IPS DF 4.7 (cell line): ENCODE measurements at regions not wholly inside any gene's neighbourhood (a gene's known extent, or its start where the extent isn't known, plus 50 kb on each side); places are given as distances from the start of the nearest gene placed in this dataset.
"Not testable (repeated sequence)": the region's sequence is repeated elsewhere in the genome, so short reads cannot be mapped to it uniquely, and the experiment has no call there.

Experiments used
- DNase-seq: peaks from one replicate; pipeline ENCODE4 v3.0.0-alpha.2; 2013; ENCODE audit warnings: low spot score; ENCODE audit errors: extremely low read depth

DNA sequence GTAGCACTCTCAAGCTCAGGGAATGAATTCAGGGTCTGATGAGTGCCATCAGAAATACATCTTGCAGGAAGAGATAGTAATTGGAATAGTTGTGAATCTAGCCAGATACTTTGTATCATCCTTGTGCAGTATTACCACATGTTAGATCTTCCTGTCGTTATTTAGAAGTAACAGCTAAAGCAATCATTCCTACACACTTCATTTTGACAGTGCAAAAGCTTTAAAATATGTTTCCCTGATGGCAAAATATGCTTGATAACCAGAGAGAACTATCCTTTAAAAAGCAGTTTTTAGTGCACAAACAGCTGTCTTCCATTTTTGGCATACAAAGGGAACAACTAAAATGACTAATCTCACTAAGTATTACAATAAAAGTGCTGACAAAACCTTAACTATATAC, 149.5 kb upstream of the SLC38A2 start:
- no peak for DNase-seq

DNA sequence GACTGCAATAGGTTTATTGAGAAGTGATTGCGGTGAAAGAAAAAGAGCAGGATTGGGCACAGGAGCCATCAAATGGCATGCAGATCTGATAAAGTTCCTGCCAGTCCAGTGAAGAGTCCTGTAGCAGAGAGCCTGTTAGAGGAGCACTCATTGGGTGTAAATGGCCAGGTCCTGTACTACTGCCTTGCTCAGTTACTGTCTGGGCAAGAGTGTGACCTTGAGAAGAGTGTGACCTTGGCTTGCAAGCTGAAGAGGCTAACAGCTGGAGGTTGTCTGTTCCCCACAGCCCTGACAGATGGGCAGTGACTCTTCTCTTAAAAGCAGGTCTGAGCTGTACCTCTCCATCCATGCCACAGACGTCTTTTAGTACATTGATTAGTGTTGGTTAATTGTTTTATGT, 148.6 kb upstream of the SLC38A2 start:
- DNase-seq, result no peak

DNA sequence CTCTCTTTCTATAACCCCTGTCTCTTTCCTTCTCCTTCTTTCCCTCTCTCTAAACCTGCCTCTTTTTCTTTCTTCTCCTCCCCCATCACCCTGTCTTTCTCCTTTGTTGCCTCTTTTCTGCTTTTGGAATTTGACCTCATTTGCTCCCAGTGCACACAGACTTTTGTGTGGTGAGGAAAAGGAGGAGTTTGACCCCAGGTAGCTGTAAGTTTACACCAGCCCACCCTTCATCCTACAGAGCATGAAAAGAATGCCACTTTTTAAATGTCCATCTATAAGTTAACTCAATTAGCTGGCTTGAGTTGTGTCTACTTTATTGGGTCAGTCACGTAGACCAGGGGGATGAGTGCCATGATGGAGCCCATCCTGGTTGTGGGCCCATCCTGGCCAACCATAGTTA, 146.8 kb upstream of the SLC38A2 start:
- DNase-seq, result no peak

- DNase-seq, result no peak
Observed at GRCh38 chr12:46518729-46519128, 146.2 kb upstream of the SLC38A2 start.

DNA sequence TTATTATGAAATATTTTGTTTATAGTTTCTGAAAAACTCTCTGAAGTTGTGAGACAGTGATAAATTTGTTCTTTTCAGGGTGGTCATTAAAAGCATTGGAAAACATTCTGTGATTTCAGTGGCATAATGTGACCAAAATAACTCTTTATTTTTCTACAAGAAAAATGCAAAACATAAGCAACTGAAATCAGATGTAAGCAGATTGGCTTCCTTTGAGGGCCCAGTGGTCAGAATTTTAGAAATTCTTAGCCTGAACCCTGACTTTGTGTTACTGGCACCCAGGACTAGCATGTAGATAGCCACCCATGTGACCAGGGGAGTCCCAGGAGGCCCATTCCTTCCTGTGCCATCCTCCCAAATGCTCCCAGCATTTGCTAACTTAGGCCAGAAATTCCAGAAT, 145.6 kb upstream of the SLC38A2 start:
- no peak for DNase-seq

DNA sequence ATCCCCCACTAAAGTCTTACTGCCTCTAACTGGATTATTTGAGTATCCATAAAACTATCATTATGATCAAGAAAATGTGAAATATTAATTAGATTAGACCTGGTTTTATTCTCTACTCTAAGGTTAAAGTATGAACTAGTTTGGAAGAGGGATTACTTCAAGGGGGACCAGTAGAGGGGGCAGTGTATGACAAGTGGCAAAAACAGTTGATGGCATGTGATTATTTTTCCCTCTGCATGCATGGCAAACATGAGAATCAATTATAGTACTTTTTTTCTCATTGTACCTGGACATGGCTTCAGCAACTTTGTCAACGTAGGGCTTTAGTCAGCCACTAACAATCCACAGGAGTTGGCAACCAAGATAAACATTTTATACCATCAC, 145.0 kb upstream of the SLC38A2 start:
- no peak for DNase-seq

GRCh38 chr12:46516933-46517578, 144.5 kb upstream of the SLC38A2 start:
- no peak for DNase-seq

- no peak for DNase-seq
Observed at GRCh38 chr12:46516238-46516932, 143.8 kb upstream of the SLC38A2 start.

DNA sequence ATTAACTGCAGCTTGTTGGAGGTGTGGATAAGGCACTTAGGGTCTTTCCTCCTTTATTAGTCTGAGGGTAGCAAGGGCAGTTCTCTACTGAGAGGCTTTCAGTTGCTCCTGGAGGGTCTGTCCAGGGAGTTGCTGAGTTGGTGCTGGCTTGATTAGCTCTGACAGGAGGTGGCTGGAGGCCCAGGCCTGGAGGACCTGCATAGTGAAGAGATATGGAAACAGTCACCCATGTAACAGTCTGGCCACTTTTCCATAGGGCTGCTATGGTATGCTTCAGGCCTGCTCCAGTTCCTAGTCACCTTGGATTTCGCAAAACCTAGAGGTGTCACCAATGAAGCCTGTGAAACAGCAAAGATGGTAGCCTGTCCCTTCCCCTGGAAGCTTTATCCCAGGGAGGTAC, 143.3 kb upstream of the SLC38A2 start:
- no peak for DNase-seq

- DNase-seq, result no peak
Observed at GRCh38 chr12:46514886-46515285, 142.3 kb upstream of the SLC38A2 start.

- not testable (repeated sequence) for DNase-seq
Observed at GRCh38 chr12:46510257-46510656, 137.7 kb upstream of the SLC38A2 start.

GRCh38 chr12:46509135-46509534, 136.6 kb upstream of the SLC38A2 start:
- no peak for DNase-seq

GRCh38 chr12:46508651-46509050, 136.1 kb upstream of the SLC38A2 start:
- no peak for DNase-seq

DNA sequence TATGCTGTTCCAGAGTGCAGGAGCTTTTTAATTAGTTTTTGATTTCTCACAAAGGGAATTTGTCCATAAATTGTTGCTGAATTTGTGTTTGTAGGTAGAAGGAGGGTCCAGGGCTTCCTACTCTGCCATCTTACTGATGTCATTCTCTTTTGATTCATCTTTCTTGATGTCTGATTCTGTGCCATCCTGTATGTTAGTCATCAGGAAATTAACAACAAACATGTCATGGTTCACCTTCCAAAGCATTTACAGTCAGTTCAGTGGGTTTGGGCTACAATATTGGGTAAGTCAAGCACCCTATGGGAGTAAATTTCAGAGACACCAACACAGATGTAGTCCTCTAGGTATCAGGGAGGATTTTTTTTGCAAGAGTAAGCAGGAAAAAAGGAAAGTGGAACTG, 135.2 kb upstream of the SLC38A2 start:
- DNase-seq, result no peak

- no peak for DNase-seq
Observed at GRCh38 chr12:46506961-46507360, 134.4 kb upstream of the SLC38A2 start.

DNA sequence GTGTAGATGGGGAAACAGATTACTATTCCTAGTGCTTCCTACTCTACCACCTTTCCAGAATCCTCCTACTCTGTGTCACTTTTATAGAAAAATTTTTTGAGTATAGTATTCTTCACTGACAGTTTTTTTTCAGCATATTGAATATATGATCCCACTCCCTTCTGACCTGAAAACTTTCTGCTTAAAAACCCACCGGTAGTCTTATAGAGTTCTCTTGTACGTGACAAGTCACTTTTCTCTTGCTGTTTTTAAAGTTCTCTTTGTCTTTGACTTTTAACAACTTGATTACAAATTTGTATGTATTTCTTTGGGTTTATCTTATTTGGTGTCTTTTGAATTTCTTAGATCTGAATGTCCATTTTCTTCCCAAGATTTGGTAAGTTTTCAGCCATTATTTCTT, 133.6 kb upstream of the SLC38A2 start:
- DNase-seq, result no peak

GRCh38 chr12:46504494-46504893, 131.9 kb upstream of the SLC38A2 start:
- DNase-seq, result no peak

- no peak for DNase-seq
Observed at GRCh38 chr12:46503637-46504175, 131.1 kb upstream of the SLC38A2 start.

GRCh38 chr12:46500673-46501072, 128.1 kb upstream of the SLC38A2 start:
- DNase-seq, result no peak

DNA sequence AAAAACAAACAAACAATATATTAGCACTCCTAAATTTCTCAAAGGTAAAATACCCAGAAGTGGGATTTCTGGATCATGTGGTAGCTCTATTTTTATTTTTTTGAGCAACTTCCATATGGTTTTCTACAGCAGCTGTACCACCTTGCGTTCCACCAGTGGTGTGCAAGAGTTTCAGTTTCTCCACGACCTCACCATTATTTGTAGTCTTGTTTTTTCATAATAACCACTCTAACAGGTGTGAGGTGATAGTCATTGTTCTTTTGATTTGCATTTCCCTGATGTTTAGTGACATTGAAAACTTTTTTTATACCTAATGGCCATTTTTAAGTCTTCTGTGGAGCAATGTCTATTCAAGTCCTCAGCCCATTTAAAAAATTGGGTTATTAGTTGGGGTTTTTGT, 127.3 kb upstream of the SLC38A2 start:
- no peak for DNase-seq

DNA sequence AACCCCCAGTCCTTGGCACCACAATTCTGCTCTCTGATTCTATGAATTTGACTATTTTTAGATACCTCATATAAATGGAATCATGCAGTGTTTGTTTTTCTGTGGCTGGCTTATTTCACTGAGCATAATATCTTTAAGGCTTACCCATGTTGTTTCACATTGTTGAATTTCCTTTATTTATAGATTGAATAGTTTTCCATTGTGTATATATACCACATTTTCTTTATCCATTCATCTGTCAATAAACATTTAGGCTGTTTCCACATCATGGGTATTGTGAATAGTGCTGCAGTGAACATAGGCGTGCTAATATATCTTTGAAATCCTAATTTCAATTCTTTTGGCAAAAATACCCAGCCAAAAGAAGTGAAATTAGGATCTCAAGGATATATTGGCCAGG, 126.7 kb upstream of the SLC38A2 start:
- DNase-seq, result no peak

DNA sequence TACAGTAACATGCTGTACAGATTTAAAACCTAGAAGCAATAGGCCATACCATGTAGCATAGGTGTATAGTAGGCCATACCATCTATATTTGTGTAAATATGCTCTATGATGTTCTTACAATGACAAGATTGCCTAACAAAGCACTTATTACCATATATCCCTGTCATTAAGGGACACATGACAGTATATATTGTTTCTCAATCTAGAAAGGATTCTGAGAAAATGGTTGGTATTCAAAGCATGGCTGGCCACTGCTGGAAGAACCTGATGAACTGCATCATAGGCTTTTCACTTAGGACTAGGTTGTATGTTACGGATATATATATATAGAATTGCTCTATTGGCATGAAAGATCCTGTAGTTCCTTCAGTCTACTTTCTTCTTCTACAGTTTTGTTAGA, 125.2 kb upstream of the SLC38A2 start:
- no peak for DNase-seq

DNA sequence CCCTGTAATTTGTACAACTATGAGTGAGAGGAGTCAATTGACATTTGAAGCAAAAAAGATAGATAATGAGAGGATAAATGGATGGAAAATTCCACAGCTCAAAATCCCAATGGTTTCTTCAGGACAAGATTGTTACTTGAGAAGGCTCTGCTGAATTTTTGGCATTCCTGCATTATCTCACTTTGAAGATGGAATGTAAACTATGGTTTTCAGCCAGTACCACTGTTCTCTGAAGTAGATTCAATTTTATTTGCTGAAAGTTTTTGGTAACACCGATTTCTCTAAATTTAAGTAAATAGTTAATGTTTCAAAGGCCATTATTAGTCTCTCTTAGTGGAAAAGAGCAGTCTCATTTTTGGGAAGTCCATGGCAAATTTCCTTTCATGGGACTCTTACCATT, 121.9 kb upstream of the SLC38A2 start:
- peak; percentile 79 for DNase-seq
